Psoas muscle (tissue), 7 donors: ENCODE measurements at regions not wholly inside any gene's neighbourhood (a gene's known extent, or its start where the extent isn't known, plus 50 kb on each side); places are given as distances from the start of the nearest gene placed in this dataset.

ENCODE experiments used
- ATAC-seq, 4 donors: fragments of 200-7000 bp; cut with Tn5 transposase; one replicate each; pipeline ENCODE4 v1.9.1; 2020; ENCODE audit warnings: moderate library complexity in 3 of 4, mild to moderate bottlenecking in 2 of 4
- DNase-seq, 2 donors: peaks; one replicate each; pipeline ENCODE4 v3.0.0-alpha.2; 2020
- H3K27ac ChIP-seq: fragments of 200-600 bp; one replicate; pipeline ENCODE4 v1.8.0; 2022
- H3K27me3 ChIP-seq, 3 donors: fragments of 200-600 bp in 1 of 3; one replicate each; pipeline versions ENCODE4 v1.6.1 to v1.8.0; 2013 to 2022; ENCODE audit warnings: low read length in 2 of 3, mild to moderate bottlenecking in 2 of 3, moderate library complexity in 1 of 3; ENCODE audit not compliant: insufficient read depth in 3 of 3
- H3K36me3 ChIP-seq, 2 donors: fragments of 200-600 bp in 1 of 2; one replicate each; pipeline versions ENCODE4 v1.6.1 to v1.8.0; 2013 to 2022; ENCODE audit warnings: low read depth in 1 of 2, mild to moderate bottlenecking in 1 of 2, moderate library complexity in 1 of 2; ENCODE audit not compliant: insufficient read depth in 1 of 2
- H3K4me1 ChIP-seq: fragments of 200-600 bp; one replicate; pipeline ENCODE4 v1.8.0; 2022
- H3K4me3 ChIP-seq: fragments of 200-600 bp; one replicate; pipeline ENCODE4 v1.8.0; 2022; ENCODE audit warnings: mild to moderate bottlenecking
- H3K9me3 ChIP-seq: fragments of 200-600 bp; one replicate; pipeline ENCODE4 v1.8.0; 2022
- CTCF ChIP-seq: fragments of 200-600 bp; IDR thresholded peaks from one replicate; pipeline ENCODE4 v1.8.0; 2022; ENCODE audit warnings: antibody characterized with exemption
- WGBS, 3 donors: extraction: QIAGEN DNeasy Blood & Tissue Kit; methylation state at CpG; one replicate each; pipeline versions ENCODE4 v1.1.6 to v1.1.7; 2013; 5-methylcytosine and 5-hydroxymethylcytosine counted together
- intact Hi-C, 2 donors: fragments of 100-400 bp; cut with DNase I; formaldehyde crosslinking; loops; one replicate each; pipeline versions ENCODE4 v1.11.0 to v1.14.2; 2022
- donor health status: healthy with polysubstance abuse.
- donor health status: DM: no; HTN: no; CAD: no; lungs with moderate emphysema.
- donor health status: Bipolar disorder and iron deficiency.
- donor health status: healthy.
- donor health status: DM: yes; HTN: yes; CAD: no.
- donor health status: DM: no; HTN: no; CAD: no.
- donor health status: DM: yes; HTN: yes; CAD: no.

DNA sequence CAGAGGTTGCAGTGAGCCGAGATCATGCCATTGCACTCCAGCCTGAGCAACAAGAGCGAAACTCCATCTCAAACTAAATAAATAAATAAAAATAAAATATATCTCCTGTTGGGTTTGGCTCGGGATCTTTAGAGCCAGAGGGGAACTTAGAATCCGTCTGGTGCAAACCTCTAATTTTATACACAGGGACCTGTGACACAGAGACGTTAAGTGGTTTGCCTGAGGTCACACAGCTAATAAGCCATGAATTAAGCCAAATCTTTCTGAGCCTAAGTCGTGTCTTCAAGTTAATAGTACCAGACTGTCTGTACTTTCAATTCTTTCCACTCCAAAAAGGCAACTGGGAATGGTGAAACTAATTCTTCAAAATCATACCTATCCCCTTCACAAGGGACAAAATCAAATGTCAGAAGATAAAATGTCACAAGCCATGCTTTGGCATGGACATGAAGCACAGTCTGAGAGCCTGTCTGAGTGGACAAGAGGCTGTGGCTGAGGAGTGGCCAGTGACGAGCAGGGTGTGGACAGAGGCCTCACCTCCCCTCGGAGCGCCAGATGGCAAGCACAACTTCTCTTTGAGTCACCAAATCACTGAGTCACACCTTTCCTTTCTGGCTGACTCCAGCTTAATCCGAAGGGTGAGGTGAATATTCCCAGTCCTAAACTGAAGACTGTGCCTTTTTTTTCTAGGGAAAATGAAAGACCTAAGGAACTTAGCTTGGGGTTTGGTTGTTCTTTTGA, 177.4 kb downstream of the TFAP2A start:
- WGBS, 3 donors = 74 to 75% (median 74%) methylated on average over 10 of the region's 10 CpGs
- no peak for TF ChIP-seq CTCF
- Histone ChIP-seq H3K27me3 (no peaks in the 10 kb centered on the region), H3K36me3 (no peaks in the 10 kb centered on the region), H3K4me1 (no peaks in the 10 kb centered on the region), H3K9me3 (no peaks in the 10 kb centered on the region), H3K4me3 (no peak overlapping the region), H3K27ac (no peak overlapping the region)
- ATAC-seq (no peak), DNase-seq (no peak)
- intact Hi-C loops = no loop called here

GRCh38 chr6:10235344-10235743, 179.5 kb downstream of the TFAP2A start:
- DNase-seq (no peak), ATAC-seq (no peak)
- Histone ChIP-seq H3K27me3 (no peaks in the 10 kb centered on the region), H3K4me1 (no peaks in the 10 kb centered on the region), H3K27ac (no peak overlapping the region), H3K9me3 (no peaks in the 10 kb centered on the region), H3K4me3 (no peak overlapping the region), H3K36me3 (no peaks in the 10 kb centered on the region)
- 47 to 54% (median 52%) methylated on average over 4 of the region's 4 CpGs for WGBS, 3 donors
- no peak for TF ChIP-seq CTCF
- intact Hi-C loops = no loop called here

DNA sequence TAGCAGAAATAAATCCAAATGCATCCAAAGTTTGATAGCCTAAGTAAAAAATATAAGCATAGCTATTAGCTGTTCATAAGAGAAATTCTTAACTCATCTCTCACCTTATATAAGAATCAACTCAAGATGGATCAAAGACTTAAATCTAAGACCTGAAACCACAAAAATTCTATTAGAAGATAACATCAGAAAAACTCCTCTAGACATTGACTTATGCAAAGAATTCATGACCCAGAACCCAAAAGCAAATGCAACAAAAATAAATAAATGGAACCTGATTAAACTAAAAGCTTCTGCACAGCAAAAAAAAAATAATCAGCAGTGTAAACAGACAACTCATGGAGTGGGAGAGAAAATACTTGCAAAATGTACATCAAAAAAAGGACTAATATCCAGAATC, 184.3 kb downstream of the TFAP2A start:
- DNase-seq (no peak), ATAC-seq (no peak)
- Histone ChIP-seq H3K27me3 (no peaks in the 10 kb centered on the region), H3K27ac (no peak overlapping the region), H3K36me3 (no peaks in the 10 kb centered on the region), H3K4me3 (no peak overlapping the region), H3K4me1 (no peaks in the 10 kb centered on the region), H3K9me3 (peaks cover 6% of the 10 kb centered on the region)
- intact Hi-C loops = no loop called here
- no peak for TF ChIP-seq CTCF

GRCh38 chr6:10223841-10224240, 191.0 kb downstream of the TFAP2A start:
- intact Hi-C loops = no loop called here
- TF ChIP-seq CTCF = no peak
- DNase-seq (no peak), ATAC-seq (no peak)
- Histone ChIP-seq H3K9me3 (peaks cover 6% of the 10 kb centered on the region), H3K27ac (no peak overlapping the region), H3K4me3 (no peak overlapping the region), H3K4me1 (no peaks in the 10 kb centered on the region), H3K36me3 (no peaks in the 10 kb centered on the region), H3K27me3 (no peaks in the 10 kb centered on the region)
- WGBS, 3 donors = 87 to 89% (median 88%) methylated on average over 4 of the region's 4 CpGs

- no peaks in the 10 kb centered on the region for H3K9me3 ChIP-seq
- no peaks in the 10 kb centered on the region for H3K4me1 ChIP-seq
- no peak overlapping the region for H3K4me3 ChIP-seq
- no peaks in the 10 kb centered on the region for H3K27me3 ChIP-seq
- 43 to 46% (median 45%) methylated on average over 5 of the region's 5 CpGs for WGBS, 3 donors
- no peaks in the 10 kb centered on the region for H3K36me3 ChIP-seq
- intact Hi-C loops = no loop called here
- no peak for TF ChIP-seq CTCF
- DNase-seq (no peak), ATAC-seq (no peak)
- no peak overlapping the region for H3K27ac ChIP-seq
These were observed 193.7 kb downstream of the TFAP2A start for GRCh38 chr6:10221178-10221577.
